ENCODE measurements at regions not wholly inside any gene's neighbourhood (a gene's known extent, or its start where the extent isn't known, plus 50 kb on each side); places are given as distances from the start of the nearest gene placed in this dataset.

DNA sequence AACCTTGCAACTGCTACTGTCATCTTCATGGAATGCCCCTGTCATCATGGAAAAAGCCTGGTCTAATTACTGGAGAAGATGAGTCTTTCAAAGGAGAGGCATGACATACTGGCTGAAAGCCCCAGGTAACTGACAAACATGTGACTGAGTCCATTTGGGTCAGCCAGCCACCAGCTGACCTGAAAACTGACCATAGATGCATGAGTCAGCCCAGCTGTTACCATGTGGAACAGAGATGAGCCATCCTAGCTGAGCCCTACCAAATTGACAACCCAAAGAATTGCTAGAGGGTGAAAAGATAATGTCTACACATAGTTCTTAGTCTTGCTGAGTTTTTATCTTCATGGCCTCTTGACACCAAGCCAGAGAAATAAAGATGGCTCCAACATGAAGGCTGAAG is 311.8 kb downstream of the UTP18 start:
- DNase-seq, result no peak
